Endothelial cell of umbilical vein (primary cell): ENCODE measurements at regions not wholly inside any gene's neighbourhood (a gene's known extent, or its start where the extent isn't known, plus 50 kb on each side); places are given as distances from the start of the nearest gene placed in this dataset.

ENCODE experiments used
- EZH2 ChIP-seq: IDR thresholded peaks from 2 replicates; pipeline ENCODE4 v1.6.1; 2012; ENCODE audit warnings: borderline replicate concordance, low read depth, mild to moderate bottlenecking, moderate library complexity, low read length, inconsistent platforms; ENCODE audit not compliant: severe bottlenecking
- FOS ChIP-seq: IDR thresholded peaks from 2 replicates; pipeline ENCODE4 v1.6.1; 2011; ENCODE audit warnings: mild to moderate bottlenecking, low read length, moderate library complexity, borderline replicate concordance; ENCODE audit not compliant: insufficient read depth
- GATA2 ChIP-seq: IDR thresholded peaks from 2 replicates; pipeline ENCODE4 v1.7.0; 2011; ENCODE audit warnings: low read depth, mild to moderate bottlenecking, moderate library complexity, mixed read lengths, low read length; ENCODE audit not compliant: insufficient read length, insufficient read depth
- JUN ChIP-seq: IDR thresholded peaks from 2 replicates; pipeline ENCODE4 v1.6.1; 2011; ENCODE audit warnings: borderline replicate concordance, low read depth; ENCODE audit not compliant: insufficient read length, insufficient read depth
- MYC ChIP-seq: IDR thresholded peaks from one replicate; pipeline ENCODE4 v1.6.1; 2011; ENCODE audit warnings: mild to moderate bottlenecking, low read depth, low read length
- POLR2A ChIP-seq: IDR thresholded peaks from 2 replicates; pipeline ENCODE4 v1.6.1; 2012; ENCODE audit warnings: low read depth, mild to moderate bottlenecking, control low read depth, low read length
- POLR2AphosphoS5 ChIP-seq: IDR thresholded peaks from 2 replicates; pipeline ENCODE4 v1.6.1; 2012; ENCODE audit warnings: low read depth, mild to moderate bottlenecking, control low read depth, low read length, moderate library complexity; ENCODE audit not compliant: insufficient read depth
- TF ChIP-seq, protein P1 (sequence below), 2 donors: IDR thresholded peaks; 1 replicate in 1 of 2; 2 replicates in 1 of 2; pipeline ENCODE4 v1.5.1; 2011; ENCODE audit warnings: low read length in 2 of 2, mild to moderate bottlenecking in 2 of 2, moderate library complexity in 2 of 2, control low read depth in 1 of 2, inconsistent platforms in 1 of 2, low read depth in 1 of 2; ENCODE audit not compliant: insufficient read depth in 1 of 2; ENCODE audit errors: extremely low read depth in 1 of 2
- TF ChIP-seq, protein P2 (sequence below): IDR thresholded peaks from 2 replicates; pipeline ENCODE4 v1.6.1; 2011; ENCODE audit not compliant: insufficient read depth, insufficient read length

DNA sequence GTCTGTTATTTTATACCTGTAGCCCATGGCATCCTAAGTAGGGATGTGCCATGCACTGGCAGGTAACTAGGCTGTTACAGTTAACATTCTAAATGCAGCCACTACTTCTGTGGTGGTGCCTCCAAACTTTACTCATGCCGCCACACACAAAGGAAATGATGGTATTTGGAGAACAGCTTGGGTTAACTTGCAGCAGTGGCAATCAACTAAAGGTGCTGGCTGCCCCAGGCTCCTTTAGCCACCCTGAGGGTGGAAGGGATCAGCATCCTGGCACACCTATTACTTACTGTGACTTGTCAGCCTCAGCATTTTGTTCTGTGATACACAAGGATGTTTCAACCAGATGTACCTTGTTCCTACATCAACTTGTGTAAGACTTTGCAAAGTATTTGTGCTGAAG lies 221.8 kb upstream of the PPP1R3A start:
- TF ChIP-seq POLR2A: no peak
- TF ChIP-seq, protein P1, sequence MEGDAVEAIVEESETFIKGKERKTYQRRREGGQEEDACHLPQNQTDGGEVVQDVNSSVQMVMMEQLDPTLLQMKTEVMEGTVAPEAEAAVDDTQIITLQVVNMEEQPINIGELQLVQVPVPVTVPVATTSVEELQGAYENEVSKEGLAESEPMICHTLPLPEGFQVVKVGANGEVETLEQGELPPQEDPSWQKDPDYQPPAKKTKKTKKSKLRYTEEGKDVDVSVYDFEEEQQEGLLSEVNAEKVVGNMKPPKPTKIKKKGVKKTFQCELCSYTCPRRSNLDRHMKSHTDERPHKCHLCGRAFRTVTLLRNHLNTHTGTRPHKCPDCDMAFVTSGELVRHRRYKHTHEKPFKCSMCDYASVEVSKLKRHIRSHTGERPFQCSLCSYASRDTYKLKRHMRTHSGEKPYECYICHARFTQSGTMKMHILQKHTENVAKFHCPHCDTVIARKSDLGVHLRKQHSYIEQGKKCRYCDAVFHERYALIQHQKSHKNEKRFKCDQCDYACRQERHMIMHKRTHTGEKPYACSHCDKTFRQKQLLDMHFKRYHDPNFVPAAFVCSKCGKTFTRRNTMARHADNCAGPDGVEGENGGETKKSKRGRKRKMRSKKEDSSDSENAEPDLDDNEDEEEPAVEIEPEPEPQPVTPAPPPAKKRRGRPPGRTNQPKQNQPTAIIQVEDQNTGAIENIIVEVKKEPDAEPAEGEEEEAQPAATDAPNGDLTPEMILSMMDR (IDR thresholded peaks at IDR 0.05; ENCODE audit: extremely low read depth in 1 of 2, insufficient read depth in 1 of 2, low read depth in 1 of 2, low read length in 2 of 2): no peak
- no peak for TF ChIP-seq POLR2AphosphoS5
- TF ChIP-seq EZH2: no peak
- TF ChIP-seq, protein P2, sequence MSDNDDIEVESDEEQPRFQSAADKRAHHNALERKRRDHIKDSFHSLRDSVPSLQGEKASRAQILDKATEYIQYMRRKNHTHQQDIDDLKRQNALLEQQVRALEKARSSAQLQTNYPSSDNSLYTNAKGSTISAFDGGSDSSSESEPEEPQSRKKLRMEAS: no peak
- TF ChIP-seq FOS: no peak
- TF ChIP-seq MYC: no peak
- no peak for TF ChIP-seq JUN
- no peak for TF ChIP-seq GATA2
